HepG2 (cell line): ENCODE measurements at regions not wholly inside any gene's neighbourhood (a gene's known extent, or its start where the extent isn't known, plus 50 kb on each side); places are given as distances from the start of the nearest gene placed in this dataset.

Experiments
- ATAC-seq: fragments of 200-7000 bp; cut with Tn5 transposase; 3 replicates; pipeline ENCODE4 v1.9.1; 2020; ENCODE audit warnings: mild to moderate bottlenecking, moderate library complexity
- BruUV-seq: library from RNA; stranded (reverse); fragments of 400-500 nt; replicated peaks from 2 replicates; lab custom pipeline; 2021; lab: Mats Ljungman, UMichigan
- CTCF ChIA-PET: fragments of 300-600 bp; formaldehyde crosslinking; extraction: SDS; loops from one replicate; lab custom pipeline; 2021; ENCODE audit warnings: low total read pairs, inconsistent platforms, low intra/inter-chr PET ratio; lab: Yijun Ruan, JAX
- POLR2A ChIA-PET: fragments of 350-600 bp; sonication (Branson Sonifier 250); formaldehyde crosslinking; loops from one replicate; lab custom pipeline; 2020; ENCODE audit warnings: antibody characterized with exemption, inconsistent platforms; lab: Yijun Ruan, JAX
- DNase-seq: peaks from one replicate; pipeline ENCODE4 v3.0.0-alpha.2; 2015; ENCODE audit warnings: low spot score
- FAIRE-seq: peaks from 3 replicates; lab custom pipeline; 2011; peaks lifted over from hg19 to GRCh38; lab: Jason Lieb, UNC
- H2AFZ ChIP-seq: one replicate; pipeline ENCODE4 v1.6.1; 2011; ENCODE audit warnings: low read length, inconsistent platforms
- H3K27ac ChIP-seq: fragments of 300-600 bp; 3 replicates; pipeline ENCODE4 v1.8.0; 2011; ENCODE audit warnings: mixed run types, mild to moderate bottlenecking, mixed read lengths, low read length, inconsistent platforms; ENCODE audit not compliant: insufficient read depth; ENCODE audit errors: extremely low read length
- H3K27me3 ChIP-seq, 2 experiments: fragments of 200-600 bp in 1 of 2; 2 replicates in 1 of 2; 3 replicates in 1 of 2; pipeline versions ENCODE4 v1.6.0 to v1.8.0; 2011; ENCODE audit warnings: low read length in 2 of 2, mild to moderate bottlenecking in 2 of 2, moderate library complexity in 2 of 2, inconsistent platforms in 1 of 2; ENCODE audit not compliant: insufficient read depth in 2 of 2, control insufficient read depth in 1 of 2
- H3K36me3 ChIP-seq, 2 experiments: fragments of 200-600 bp in 1 of 2; replicated peaks in 1 of 2; 2 replicates in 1 of 2; 3 replicates in 1 of 2; pipeline versions ENCODE4 v1.5.1 to v1.8.0; 2011; ENCODE audit warnings: low read length in 2 of 2, inconsistent platforms in 1 of 2; ENCODE audit not compliant: insufficient read depth in 2 of 2, control insufficient read depth in 1 of 2
- H3K4me1 ChIP-seq: 2 replicates; pipeline ENCODE4 v1.5.1; 2012; ENCODE audit warnings: low read length, inconsistent platforms; ENCODE audit not compliant: insufficient read depth
- H3K4me2 ChIP-seq: 2 replicates; pipeline ENCODE4 v1.6.0; 2011; ENCODE audit warnings: low read depth, low read length, inconsistent platforms
- H3K4me3 ChIP-seq, 3 experiments: fragments of 200-600 bp in 1 of 3; sonication (generic), shearing (Covaris generic) in 1 of 3; replicated peaks in 1 of 3; 2 replicates each; pipeline ENCODE4 v1.5.1; 2011 to 2016; ENCODE audit warnings: low read length in 3 of 3, inconsistent platforms in 2 of 3, low read depth in 2 of 3, mild to moderate bottlenecking in 2 of 3, control low read depth in 1 of 3, mixed read lengths in 1 of 3; ENCODE audit not compliant: insufficient read depth in 1 of 3
- H3K79me2 ChIP-seq: one replicate; pipeline ENCODE4 v1.6.1; 2011; ENCODE audit warnings: low read length, inconsistent platforms; ENCODE audit not compliant: insufficient read depth
- H3K9ac ChIP-seq: 2 replicates; pipeline ENCODE4 v1.6.0; 2011; ENCODE audit warnings: mild to moderate bottlenecking, low read depth, low read length, inconsistent platforms; ENCODE audit not compliant: insufficient read depth
- H3K9me3 ChIP-seq: 2 replicates; pipeline ENCODE4 v1.5.1; 2012; ENCODE audit warnings: mild to moderate bottlenecking, low read length
- H4K20me1 ChIP-seq: 2 replicates; pipeline ENCODE4 v1.6.0; 2011; ENCODE audit warnings: inconsistent platforms, mild to moderate bottlenecking, low read length, moderate library complexity; ENCODE audit not compliant: insufficient read depth
- BCLAF1 ChIP-seq: fragments of 450-650 bp; IDR thresholded peaks from 2 replicates; pipeline ENCODE4 v1.6.1; 2017; ENCODE audit warnings: mild to moderate bottlenecking
- CBX2 ChIP-seq, 2 experiments: fragments of 200-600 bp in 1 of 2; sonication (generic); formaldehyde crosslinking in 1 of 2; IDR thresholded peaks; 2 replicates each; pipeline versions ENCODE4 v1.7.0 to v1.8.1; 2018 to 2022; ENCODE audit warnings: low read depth in 2 of 2, low read length in 1 of 2, mild to moderate bottlenecking in 1 of 2, missing genetic modification reagents in 1 of 2
- CEBPZ ChIP-seq: IDR thresholded peaks from 2 replicates; pipeline ENCODE4 v1.6.1; 2012; ENCODE audit warnings: low read length, improper control_type of control experiment
- DBP ChIP-seq: sonication (generic); formaldehyde crosslinking; IDR thresholded peaks from 2 replicates; pipeline ENCODE4 v1.4.0; 2020; ENCODE audit warnings: missing genetic modification reagents; ENCODE audit errors: not compliant biosample characterization
- PBX2 ChIP-seq: IDR thresholded peaks from 2 replicates; pipeline ENCODE4 v1.6.1; 2016; ENCODE audit warnings: control low read depth
- REL ChIP-seq: sonication (generic); formaldehyde crosslinking; conservative IDR thresholded peaks from 2 replicates; pipeline ENCODE4 v1.8.0; 2022; ENCODE audit warnings: mild to moderate bottlenecking, missing genetic modification reagents, moderate library complexity
- RELA ChIP-seq: sonication (generic); formaldehyde crosslinking; IDR thresholded peaks from 2 replicates; pipeline ENCODE4 v1.4.0; 2020; ENCODE audit warnings: missing genetic modification reagents
- SIN3B ChIP-seq: fragments of 150-350 bp; IDR thresholded peaks from 2 replicates; pipeline ENCODE4 v1.6.1; 2014; ENCODE audit warnings: low read length
- ZBTB49 ChIP-seq: sonication (generic); formaldehyde crosslinking; IDR thresholded peaks from 2 replicates; pipeline ENCODE4 v1.4.0; 2020; ENCODE audit warnings: missing genetic modification reagents, borderline replicate concordance
- ZNF124 ChIP-seq: sonication (generic); formaldehyde crosslinking; IDR thresholded peaks from 2 replicates; pipeline ENCODE4 v1.4.0; 2020; ENCODE audit warnings: missing genetic modification reagents
- ZNF326 ChIP-seq: sonication (generic); formaldehyde crosslinking; IDR thresholded peaks from 2 replicates; pipeline ENCODE4 v1.4.0; 2020; ENCODE audit warnings: missing genetic modification reagents, borderline replicate concordance
- ZNF512 ChIP-seq: sonication (generic); formaldehyde crosslinking; IDR thresholded peaks from 2 replicates; pipeline ENCODE4 v1.4.0; 2020; ENCODE audit warnings: mild to moderate bottlenecking, missing genetic modification reagents
- WGBS: methylation state at CpG from one replicate; pipeline ENCODE4 v1.1.6; 2017; ENCODE audit warnings: low lambda C conversion rate; 5-methylcytosine and 5-hydroxymethylcytosine counted together
- in situ Hi-C: cut with HindIII; loops from 2 replicates; pipeline ENCODE4 v1.10.0; 2017; ENCODE audit warnings: low pct_unique_long_range_greater_than_20kb; ENCODE audit not compliant: extremely low pct_ligation_motif_present
- intact Hi-C: fragments of 100-400 bp; cut with micrococcal nuclease; formaldehyde crosslinking; loops from one replicate; pipeline ENCODE4 v1.10.0; 2022; ENCODE audit not compliant: unreplicated experiment

- Histone ChIP-seq H3K4me3 (no peak overlapping the region), H3K27me3 (peaks cover 1 to 55% of the 10 kb centered on the region in 2 experiments; a peak in 4 of 5 replicates), H4K20me1 (no peaks in the 10 kb centered on the region), H3K4me2 (no peak overlapping the region), H3K4me1 (no peaks in the 10 kb centered on the region), H3K36me3 (no peaks in the 10 kb centered on the region), H3K9me3 (no peaks in the 10 kb centered on the region), H3K79me2 (no peaks in the 10 kb centered on the region), H3K9ac (no peak overlapping the region), H2AFZ (no peak overlapping the region), H3K27ac (no peak overlapping the region)
- in situ Hi-C loops: no loop called here
- no peak for DNase-seq
- no TSS peak for BruUV-seq
- no peak for FAIRE-seq
- no peak for ATAC-seq
- intact Hi-C loops: no loop called here
- ChIA-PET POLR2A (no interaction called here), CTCF (no interaction called here)
- 10% methylated on average over 6 of the region's 6 CpGs for WGBS
- TF ChIP-seq ZNF124 (CRISPR knock-in tag) (no peak), ZBTB49 (CRISPR knock-in tag) (no peak), PBX2 (CRISPR knock-in tag) (no peak), BCLAF1 (no peak), ZNF326 (no peak), SIN3B (no peak), ZNF512 (CRISPR knock-in tag) (no peak), CBX2 (IDR thresholded peaks at IDR 0.05; ENCODE audit: low read depth, low read length) (no peak), CBX2 (CRISPR knock-in tag; IDR thresholded peaks at IDR 0.05; ENCODE audit: low read depth) (no peak), CEBPZ (no peak), DBP (CRISPR knock-in tag) (no peak), REL (no peak), RELA (no peak)
These were observed 99.4 kb upstream of the CREB5 start for GRCh38 chr7:28312948-28313347.
